Keratinocyte (primary cell): ENCODE measurements at regions not wholly inside any gene's neighbourhood (a gene's known extent, or its start where the extent isn't known, plus 50 kb on each side); places are given as distances from the start of the nearest gene placed in this dataset.

Source experiments
- DNase-seq: peaks from one replicate; pipeline ENCODE4 v3.0.0-alpha.2; 2011; ENCODE audit warnings: low read depth, missing footprints, low spot score
- FAIRE-seq: peaks from 2 replicates; lab custom pipeline; 2011; peaks lifted over from hg19 to GRCh38; lab: Jason Lieb, UNC
- H2AFZ ChIP-seq: 2 replicates; pipeline ENCODE4 v1.6.0; 2012; ENCODE audit warnings: low read length, control low read depth, inconsistent platforms; ENCODE audit not compliant: control insufficient read depth
- H3K27ac ChIP-seq: 2 replicates; pipeline ENCODE4 v1.5.1; 2011; ENCODE audit warnings: low read length; ENCODE audit not compliant: control insufficient read depth, insufficient read depth
- H3K27me3 ChIP-seq: 3 replicates; pipeline ENCODE4 v1.6.0; 2011; ENCODE audit warnings: low read length; ENCODE audit not compliant: control insufficient read depth, insufficient read depth; ENCODE audit errors: extremely low read depth
- H3K36me3 ChIP-seq, 2 experiments: 2 replicates in 1 of 2; 3 replicates in 1 of 2; pipeline ENCODE4 v1.5.1; 2011; ENCODE audit warnings: low read length in 2 of 2, mild to moderate bottlenecking in 1 of 2; ENCODE audit not compliant: control insufficient read depth in 2 of 2, insufficient read depth in 2 of 2; ENCODE audit errors: extremely low read depth in 1 of 2
- H3K4me1 ChIP-seq: 3 replicates; pipeline ENCODE4 v1.5.1; 2011; ENCODE audit warnings: low read length; ENCODE audit not compliant: control insufficient read depth, insufficient read depth; ENCODE audit errors: extremely low read depth
- H3K4me2 ChIP-seq: 3 replicates; pipeline ENCODE4 v1.6.0; 2011; ENCODE audit warnings: low read depth, low read length; ENCODE audit not compliant: control insufficient read depth, insufficient read depth; ENCODE audit errors: extremely low read depth
- H3K4me3 ChIP-seq, 3 experiments: fragments of 200-600 bp in 1 of 3; sonication (generic) in 1 of 3; 2 replicates in 2 of 3; 3 replicates in 1 of 3; pipeline ENCODE4 v1.5.1; 2011 to 2016; ENCODE audit warnings: low read length in 3 of 3, mild to moderate bottlenecking in 3 of 3, control low read depth in 2 of 3, inconsistent platforms in 1 of 3, low read depth in 1 of 3, mixed read lengths in 1 of 3, mixed run types in 1 of 3, moderate library complexity in 1 of 3; ENCODE audit not compliant: control insufficient read depth in 2 of 3, insufficient read depth in 2 of 3; ENCODE audit errors: extremely low read depth in 1 of 3
- H3K79me2 ChIP-seq: 2 replicates; pipeline ENCODE4 v1.6.0; 2012; ENCODE audit warnings: low read length; ENCODE audit not compliant: control insufficient read depth, insufficient read depth
- H3K9ac ChIP-seq: 3 replicates; pipeline ENCODE4 v1.6.0; 2011; ENCODE audit warnings: low read length; ENCODE audit not compliant: control insufficient read depth, insufficient read depth; ENCODE audit errors: extremely low read depth
- H3K9me1 ChIP-seq: 3 replicates; pipeline ENCODE4 v1.6.0; 2011; ENCODE audit warnings: low read length; ENCODE audit not compliant: control insufficient read depth, insufficient read depth; ENCODE audit errors: extremely low read depth
- H3K9me3 ChIP-seq: 2 replicates; pipeline ENCODE4 v1.5.1; 2012; ENCODE audit warnings: low read depth, low read length; ENCODE audit not compliant: control insufficient read depth
- H4K20me1 ChIP-seq: 3 replicates; pipeline ENCODE4 v1.6.0; 2011; ENCODE audit warnings: low read length; ENCODE audit not compliant: control insufficient read depth, insufficient read depth; ENCODE audit errors: extremely low read depth
- CTCF ChIP-seq, 3 experiments: IDR thresholded peaks in 1 of 3; conservative IDR thresholded peaks in 1 of 3; optimal IDR thresholded peaks in 1 of 3; 2 replicates in 2 of 3; 3 replicates in 1 of 3; pipeline versions ENCODE3 to v1.5.1; 2011; ENCODE audit warnings: low read length in 3 of 3, mild to moderate bottlenecking in 3 of 3, moderate library complexity in 2 of 3, control low read depth in 1 of 3, inconsistent platforms in 1 of 3; ENCODE audit not compliant: insufficient read depth in 2 of 3; ENCODE audit errors: extremely low read depth in 1 of 3
- EZH2 ChIP-seq: IDR thresholded peaks from one replicate; pipeline ENCODE4 v1.6.1; 2012; ENCODE audit warnings: inconsistent platforms, mild to moderate bottlenecking, low read length, moderate library complexity
- dilution Hi-C: fragments of 300-500 bp; cut with MboI; formaldehyde crosslinking; loops from one replicate; pipeline ENCODE4 v1.7.0; 2020; ENCODE audit warnings: low sequenced_read_pairs; ENCODE audit not compliant: extremely low pct_ligation_motif_present

GRCh38 chr12:16901946-16902345, 296.0 kb upstream of the LMO3 start:
- Histone ChIP-seq H3K27ac (no peak overlapping the region), H4K20me1 (no peaks in the 10 kb centered on the region), H2AFZ (no peak overlapping the region), H3K79me2 (no peaks in the 10 kb centered on the region), H3K27me3 (no peaks in the 10 kb centered on the region), H3K4me3 (no peak overlapping the region), H3K9me1 (no peaks in the 10 kb centered on the region), H3K36me3 (no peaks in the 10 kb centered on the region), H3K4me2 (no peak overlapping the region), H3K4me1 (no peaks in the 10 kb centered on the region), H3K9ac (no peak overlapping the region), H3K9me3 (no peaks in the 10 kb centered on the region)
- dilution Hi-C loops: no loop called here
- FAIRE-seq (no peak), DNase-seq (no peak)
- TF ChIP-seq CTCF (optimal IDR thresholded peaks at IDR 0.05 in 1 of 3, IDR thresholded peaks at IDR 0.05 in 1 of 3, conservative IDR thresholded peaks at IDR 0.05 in 1 of 3; ENCODE audit: extremely low read depth in 1 of 3, insufficient read depth in 2 of 3, low read length in 3 of 3) (no peak), EZH2 (no peak)

GRCh38 chr12:16893426-16893825, 287.5 kb upstream of the LMO3 start:
- no peak overlapping the region for H3K4me2 ChIP-seq
- H3K27me3 ChIP-seq: no peaks in the 10 kb centered on the region
- FAIRE-seq (no peak), DNase-seq (no peak)
- dilution Hi-C loops: no loop called here
- H3K4me3 ChIP-seq: no peak overlapping the region
- no peaks in the 10 kb centered on the region for H4K20me1 ChIP-seq
- no peaks in the 10 kb centered on the region for H3K36me3 ChIP-seq
- H3K4me1 ChIP-seq: no peaks in the 10 kb centered on the region
- H3K9me3 ChIP-seq: no peaks in the 10 kb centered on the region
- no peaks in the 10 kb centered on the region for H3K79me2 ChIP-seq
- no peak overlapping the region for H3K27ac ChIP-seq
- H3K9me1 ChIP-seq: no peaks in the 10 kb centered on the region
- TF ChIP-seq CTCF (optimal IDR thresholded peaks at IDR 0.05 in 1 of 3, IDR thresholded peaks at IDR 0.05 in 1 of 3, conservative IDR thresholded peaks at IDR 0.05 in 1 of 3; ENCODE audit: extremely low read depth in 1 of 3, insufficient read depth in 2 of 3, low read length in 3 of 3) (no peak), EZH2 (no peak)
- H2AFZ ChIP-seq: no peak overlapping the region
- H3K9ac ChIP-seq: no peak overlapping the region
